Colon (tissue), 2 donors: ENCODE measurements at regions not wholly inside any gene's neighbourhood (a gene's known extent, or its start where the extent isn't known, plus 50 kb on each side); places are given as distances from the start of the nearest gene placed in this dataset.

Source experiments
- FAIRE-seq: peaks from 2 replicates; lab custom pipeline; 2012; peaks lifted over from hg19 to GRCh38; lab: Jason Lieb, UNC
- donor health status: control.
- donor health status: control.

GRCh38 chr21:39022863-39023693 is 160.2 kb downstream of the PSMG1 start:
- no peak for FAIRE-seq

- FAIRE-seq, result no peak
Observed at GRCh38 chr21:39022466-39022862, 160.8 kb downstream of the PSMG1 start.

- FAIRE-seq, result no peak
Observed at GRCh38 chr21:39022035-39022434, 161.2 kb downstream of the PSMG1 start.

- FAIRE-seq, result no peak
Observed at GRCh38 chr21:39021478-39021832, 161.8 kb downstream of the PSMG1 start.

GRCh38 chr21:39020751-39021477 is 162.3 kb downstream of the PSMG1 start:
- FAIRE-seq, result no peak

GRCh38 chr21:39018730-39019129 is 164.5 kb downstream of the PSMG1 start:
- FAIRE-seq, result no peak

- FAIRE-seq, result no peak
Observed at GRCh38 chr21:39016740-39017315, 166.4 kb downstream of the PSMG1 start.

GRCh38 chr21:39014747-39015146 is 168.5 kb downstream of the PSMG1 start:
- FAIRE-seq, result no peak

GRCh38 chr21:39012326-39013230 is 170.7 kb downstream of the PSMG1 start:
- no peak for FAIRE-seq

GRCh38 chr21:39011911-39012310 is 171.3 kb downstream of the PSMG1 start:
- FAIRE-seq, result no peak

- no peak for FAIRE-seq
Observed at GRCh38 chr21:39010629-39011404, 172.4 kb downstream of the PSMG1 start.

GRCh38 chr21:39009587-39010225 is 173.5 kb downstream of the PSMG1 start:
- FAIRE-seq, result no peak

- FAIRE-seq, result no peak
Observed at GRCh38 chr21:39007985-39008384, 175.3 kb downstream of the PSMG1 start.

- no peak for FAIRE-seq
Observed at GRCh38 chr21:39007532-39007931, 175.7 kb downstream of the PSMG1 start.

GRCh38 chr21:39006571-39007311 is 176.5 kb downstream of the PSMG1 start:
- FAIRE-seq, result no peak

- FAIRE-seq, result no peak
Observed at GRCh38 chr21:39005502-39005787, 177.8 kb downstream of the PSMG1 start.

- no peak for FAIRE-seq
Observed at GRCh38 chr21:39004634-39005501, 178.4 kb downstream of the PSMG1 start.

GRCh38 chr21:39003982-39004633 is 179.1 kb downstream of the PSMG1 start:
- no peak for FAIRE-seq

- FAIRE-seq, result no peak
Observed at GRCh38 chr21:39001341-39001740, 181.9 kb downstream of the PSMG1 start.
